Liver (tissue), 8 donors: ENCODE measurements at regions not wholly inside any gene's neighbourhood (a gene's known extent, or its start where the extent isn't known, plus 50 kb on each side); places are given as distances from the start of the nearest gene placed in this dataset.

Source experiments
- DNase-seq: peaks from one replicate; pipeline ENCODE4 v3.0.0-alpha.2; 2017; ENCODE audit warnings: low spot score
- H3K27ac ChIP-seq, 2 donors: one replicate each; pipeline ENCODE4 v1.7.0; 2013; ENCODE audit warnings: inconsistent platforms in 2 of 2, low read length in 2 of 2, control low read depth in 1 of 2, low read depth in 1 of 2, mild to moderate bottlenecking in 1 of 2
- H3K27me3 ChIP-seq, 4 donors: one replicate each; pipeline versions ENCODE4 v1.6.1 to v1.7.0; 2013; ENCODE audit warnings: low read length in 3 of 4, inconsistent platforms in 1 of 4, mild to moderate bottlenecking in 1 of 4, moderate library complexity in 1 of 4; ENCODE audit not compliant: control insufficient read depth in 4 of 4, insufficient read depth in 4 of 4
- H3K36me3 ChIP-seq, 4 donors: one replicate each; pipeline versions ENCODE4 v1.6.1 to v1.7.0; 2013; ENCODE audit warnings: low read length in 3 of 4, mild to moderate bottlenecking in 3 of 4, low read depth in 1 of 4, moderate library complexity in 1 of 4; ENCODE audit not compliant: control insufficient read depth in 4 of 4, insufficient read depth in 3 of 4
- H3K4me1 ChIP-seq, 4 donors: one replicate each; pipeline versions ENCODE4 v1.6.1 to v1.7.0; 2013; ENCODE audit warnings: low read length in 3 of 4, mild to moderate bottlenecking in 3 of 4, moderate library complexity in 1 of 4; ENCODE audit not compliant: control insufficient read depth in 4 of 4, insufficient read depth in 4 of 4
- H3K4me3 ChIP-seq, 3 donors: one replicate each; pipeline versions ENCODE4 v1.6.1 to v1.7.0; 2013; ENCODE audit warnings: low read length in 3 of 3, control low read depth in 1 of 3, low read depth in 1 of 3, mild to moderate bottlenecking in 1 of 3
- H3K9ac ChIP-seq, 2 donors: one replicate each; pipeline ENCODE4 v1.7.0; 2013; ENCODE audit warnings: low read length in 2 of 2, mild to moderate bottlenecking in 2 of 2, moderate library complexity in 2 of 2, control low read depth in 1 of 2, low read depth in 1 of 2
- H3K9me3 ChIP-seq, 4 donors: one replicate each; pipeline versions ENCODE4 v1.6.1 to v1.7.0; 2013; ENCODE audit warnings: low read length in 3 of 4; ENCODE audit not compliant: control insufficient read depth in 4 of 4
- EGR1 ChIP-seq, 2 donors: IDR thresholded peaks; 2 replicates each; pipeline ENCODE4 v1.6.1; 2016 to 2018; ENCODE audit warnings: antibody characterized with exemption in 2 of 2, low read depth in 2 of 2
- FOXA1 ChIP-seq: IDR thresholded peaks from 2 replicates; pipeline ENCODE4 v1.6.1; 2016; ENCODE audit warnings: antibody characterized with exemption
- FOXA2 ChIP-seq: IDR thresholded peaks from 2 replicates; pipeline ENCODE4 v1.6.1; 2016; ENCODE audit warnings: antibody characterized with exemption
- HNF4A ChIP-seq, 2 donors: conservative IDR thresholded peaks; 2 replicates each; pipeline ENCODE4 v1.6.1; 2016; ENCODE audit warnings: antibody characterized with exemption in 2 of 2, mild to moderate bottlenecking in 2 of 2
- HNF4G ChIP-seq: IDR thresholded peaks from 2 replicates; pipeline ENCODE4 v1.6.1; 2016; ENCODE audit warnings: antibody characterized with exemption
- JUND ChIP-seq, 2 donors: IDR thresholded peaks; 2 replicates each; pipeline ENCODE4 v1.6.1; 2016; ENCODE audit warnings: antibody characterized with exemption in 2 of 2
- RAD21 ChIP-seq, 2 donors: IDR thresholded peaks; 2 replicates each; pipeline ENCODE4 v1.6.1; 2016; ENCODE audit warnings: antibody characterized with exemption in 2 of 2, mild to moderate bottlenecking in 2 of 2
- RXRA ChIP-seq, 2 donors: IDR thresholded peaks; 2 replicates each; pipeline ENCODE4 v1.6.1; 2017 to 2018; ENCODE audit warnings: antibody characterized with exemption in 2 of 2, mild to moderate bottlenecking in 1 of 2
- SP1 ChIP-seq: IDR thresholded peaks from 2 replicates; pipeline ENCODE4 v1.6.1; 2018; ENCODE audit warnings: antibody characterized with exemption, mild to moderate bottlenecking
- TAF1 ChIP-seq: conservative IDR thresholded peaks from 2 replicates; pipeline ENCODE4 v1.6.1; 2016; ENCODE audit warnings: antibody characterized with exemption, mild to moderate bottlenecking
- WGBS: extraction: QIAGEN DNeasy Blood & Tissue Kit; methylation state at CpG from one replicate; pipeline ENCODE4 v1.1.7; 2013; 5-methylcytosine and 5-hydroxymethylcytosine counted together
- TF ChIP-seq, protein P1 (sequence below): IDR thresholded peaks from 2 replicates; pipeline ENCODE4 v1.6.1; 2016; ENCODE audit warnings: antibody characterized with exemption, mild to moderate bottlenecking
- TF ChIP-seq, protein P2 (sequence below): IDR thresholded peaks from 2 replicates; pipeline ENCODE4 v1.6.1; 2016; ENCODE audit warnings: antibody characterized with exemption
- TF ChIP-seq, protein P3 (sequence below): IDR thresholded peaks from 2 replicates; pipeline ENCODE4 v1.6.1; 2016; ENCODE audit warnings: antibody characterized with exemption
- TF ChIP-seq, protein P4 (sequence below): IDR thresholded peaks from 2 replicates; pipeline ENCODE4 v1.6.1; 2016; ENCODE audit warnings: antibody characterized with exemption
- TF ChIP-seq, protein P5 (sequence below): fragments of 150-350 bp; IDR thresholded peaks from 2 replicates; pipeline ENCODE4 v1.5.1; 2017; ENCODE audit warnings: improper control_type of control experiment, low read depth, low read length; ENCODE audit not compliant: missing input control
- donor health status: healthy.
- donor health status: healthy.
- donor health status: healthy.
- donor health status: healthy.
- donor health status: healthy.

DNA sequence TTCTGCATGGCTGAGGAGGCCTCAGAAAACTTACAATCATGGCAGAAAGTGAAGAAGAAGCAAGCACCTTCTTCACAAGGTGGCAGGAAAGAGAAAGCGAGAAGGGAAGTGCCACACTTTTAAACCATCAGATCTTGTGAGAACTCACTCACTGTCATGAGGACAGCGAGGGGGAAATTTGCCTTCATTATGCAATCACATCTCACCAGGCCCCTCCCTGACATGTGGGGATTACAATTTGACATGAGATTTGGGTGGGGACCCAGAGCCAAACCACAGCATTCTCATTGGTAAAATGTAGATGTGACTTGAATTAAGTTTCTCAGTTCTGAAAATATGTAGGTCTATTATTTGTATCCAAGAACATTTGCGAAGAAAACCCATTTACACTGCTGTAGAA lies 854.8 kb downstream of the EPHA4 start:
- H3K27me3 ChIP-seq, result no peaks in the 10 kb centered on the region
- 80% methylated on average over 3 of the region's 3 CpGs for WGBS
- H3K4me3 ChIP-seq, result no peak overlapping the region
- TF ChIP-seq, protein P1, sequence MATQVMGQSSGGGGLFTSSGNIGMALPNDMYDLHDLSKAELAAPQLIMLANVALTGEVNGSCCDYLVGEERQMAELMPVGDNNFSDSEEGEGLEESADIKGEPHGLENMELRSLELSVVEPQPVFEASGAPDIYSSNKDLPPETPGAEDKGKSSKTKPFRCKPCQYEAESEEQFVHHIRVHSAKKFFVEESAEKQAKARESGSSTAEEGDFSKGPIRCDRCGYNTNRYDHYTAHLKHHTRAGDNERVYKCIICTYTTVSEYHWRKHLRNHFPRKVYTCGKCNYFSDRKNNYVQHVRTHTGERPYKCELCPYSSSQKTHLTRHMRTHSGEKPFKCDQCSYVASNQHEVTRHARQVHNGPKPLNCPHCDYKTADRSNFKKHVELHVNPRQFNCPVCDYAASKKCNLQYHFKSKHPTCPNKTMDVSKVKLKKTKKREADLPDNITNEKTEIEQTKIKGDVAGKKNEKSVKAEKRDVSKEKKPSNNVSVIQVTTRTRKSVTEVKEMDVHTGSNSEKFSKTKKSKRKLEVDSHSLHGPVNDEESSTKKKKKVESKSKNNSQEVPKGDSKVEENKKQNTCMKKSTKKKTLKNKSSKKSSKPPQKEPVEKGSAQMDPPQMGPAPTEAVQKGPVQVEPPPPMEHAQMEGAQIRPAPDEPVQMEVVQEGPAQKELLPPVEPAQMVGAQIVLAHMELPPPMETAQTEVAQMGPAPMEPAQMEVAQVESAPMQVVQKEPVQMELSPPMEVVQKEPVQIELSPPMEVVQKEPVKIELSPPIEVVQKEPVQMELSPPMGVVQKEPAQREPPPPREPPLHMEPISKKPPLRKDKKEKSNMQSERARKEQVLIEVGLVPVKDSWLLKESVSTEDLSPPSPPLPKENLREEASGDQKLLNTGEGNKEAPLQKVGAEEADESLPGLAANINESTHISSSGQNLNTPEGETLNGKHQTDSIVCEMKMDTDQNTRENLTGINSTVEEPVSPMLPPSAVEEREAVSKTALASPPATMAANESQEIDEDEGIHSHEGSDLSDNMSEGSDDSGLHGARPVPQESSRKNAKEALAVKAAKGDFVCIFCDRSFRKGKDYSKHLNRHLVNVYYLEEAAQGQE, result no peak
- TF ChIP-seq, protein P2, sequence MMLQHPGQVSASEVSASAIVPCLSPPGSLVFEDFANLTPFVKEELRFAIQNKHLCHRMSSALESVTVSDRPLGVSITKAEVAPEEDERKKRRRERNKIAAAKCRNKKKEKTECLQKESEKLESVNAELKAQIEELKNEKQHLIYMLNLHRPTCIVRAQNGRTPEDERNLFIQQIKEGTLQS, result no peak
- TF ChIP-seq, protein P3, sequence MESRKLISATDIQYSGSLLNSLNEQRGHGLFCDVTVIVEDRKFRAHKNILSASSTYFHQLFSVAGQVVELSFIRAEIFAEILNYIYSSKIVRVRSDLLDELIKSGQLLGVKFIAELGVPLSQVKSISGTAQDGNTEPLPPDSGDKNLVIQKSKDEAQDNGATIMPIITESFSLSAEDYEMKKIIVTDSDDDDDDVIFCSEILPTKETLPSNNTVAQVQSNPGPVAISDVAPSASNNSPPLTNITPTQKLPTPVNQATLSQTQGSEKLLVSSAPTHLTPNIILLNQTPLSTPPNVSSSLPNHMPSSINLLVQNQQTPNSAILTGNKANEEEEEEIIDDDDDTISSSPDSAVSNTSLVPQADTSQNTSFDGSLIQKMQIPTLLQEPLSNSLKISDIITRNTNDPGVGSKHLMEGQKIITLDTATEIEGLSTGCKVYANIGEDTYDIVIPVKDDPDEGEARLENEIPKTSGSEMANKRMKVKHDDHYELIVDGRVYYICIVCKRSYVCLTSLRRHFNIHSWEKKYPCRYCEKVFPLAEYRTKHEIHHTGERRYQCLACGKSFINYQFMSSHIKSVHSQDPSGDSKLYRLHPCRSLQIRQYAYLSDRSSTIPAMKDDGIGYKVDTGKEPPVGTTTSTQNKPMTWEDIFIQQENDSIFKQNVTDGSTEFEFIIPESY, result no peak
- TF ChIP-seq RXRA (IDR thresholded peaks at IDR 0.05), result no peak
- TF ChIP-seq FOXA2, result no peak
- TF ChIP-seq, protein P4, sequence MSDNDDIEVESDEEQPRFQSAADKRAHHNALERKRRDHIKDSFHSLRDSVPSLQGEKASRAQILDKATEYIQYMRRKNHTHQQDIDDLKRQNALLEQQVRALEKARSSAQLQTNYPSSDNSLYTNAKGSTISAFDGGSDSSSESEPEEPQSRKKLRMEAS, result no peak
- TF ChIP-seq HNF4G, result no peak
- TF ChIP-seq FOXA1, result no peak
- TF ChIP-seq TAF1, result no peak
- TF ChIP-seq HNF4A (conservative IDR thresholded peaks at IDR 0.05), result no peak
- H3K9me3 ChIP-seq, result no peaks in the 10 kb centered on the region
- no peaks in the 10 kb centered on the region for H3K36me3 ChIP-seq
- no peak for DNase-seq
- no peak overlapping the region for H3K9ac ChIP-seq
- H3K27ac ChIP-seq, result no peak overlapping the region
- no peaks in the 10 kb centered on the region for H3K4me1 ChIP-seq

DNA sequence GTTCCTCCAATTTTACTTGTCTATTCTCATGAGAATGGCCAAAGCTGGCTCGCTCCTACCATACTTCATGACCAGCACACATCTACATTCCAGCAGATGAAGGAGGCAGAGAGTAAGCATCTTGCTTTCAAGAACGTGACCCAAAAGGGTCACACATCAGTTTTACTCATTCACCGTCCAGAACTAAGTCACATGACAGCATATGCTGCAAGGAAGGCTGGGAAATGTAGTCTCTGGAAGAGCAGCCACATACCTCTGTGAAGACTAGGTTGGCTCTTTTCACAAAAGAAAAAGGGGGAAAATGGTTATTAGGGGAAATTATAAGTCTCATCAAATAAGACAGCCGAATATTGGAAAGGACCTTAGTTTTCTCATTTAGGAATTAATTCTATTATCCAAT lies 835.3 kb downstream of the EPHA4 start:
- Histone ChIP-seq H3K27ac (no peak overlapping the region), H3K4me1 (no peaks in the 10 kb centered on the region), H3K27me3 (peaks cover 0 to 3% (median 1%) of the 10 kb centered on the region in 4 donors), H3K9ac (no peak overlapping the region), H3K36me3 (no peaks in the 10 kb centered on the region), H3K4me3 (no peak overlapping the region), H3K9me3 (peaks cover 0 to 5% (median 0%) of the 10 kb centered on the region in 4 donors)
- no peak for DNase-seq
- WGBS, result 44% methylated on average over 4 of the region's 4 CpGs
- TF ChIP-seq RAD21 (IDR thresholded peaks at IDR 0.05) (no peak), SP1 (no peak), TAF1 (no peak), EGR1 (IDR thresholded peaks at IDR 0.05; ENCODE audit: low read depth in 2 of 2) (no peak), JUND (IDR thresholded peaks at IDR 0.05) (no peak)
- TF ChIP-seq, protein P5, sequence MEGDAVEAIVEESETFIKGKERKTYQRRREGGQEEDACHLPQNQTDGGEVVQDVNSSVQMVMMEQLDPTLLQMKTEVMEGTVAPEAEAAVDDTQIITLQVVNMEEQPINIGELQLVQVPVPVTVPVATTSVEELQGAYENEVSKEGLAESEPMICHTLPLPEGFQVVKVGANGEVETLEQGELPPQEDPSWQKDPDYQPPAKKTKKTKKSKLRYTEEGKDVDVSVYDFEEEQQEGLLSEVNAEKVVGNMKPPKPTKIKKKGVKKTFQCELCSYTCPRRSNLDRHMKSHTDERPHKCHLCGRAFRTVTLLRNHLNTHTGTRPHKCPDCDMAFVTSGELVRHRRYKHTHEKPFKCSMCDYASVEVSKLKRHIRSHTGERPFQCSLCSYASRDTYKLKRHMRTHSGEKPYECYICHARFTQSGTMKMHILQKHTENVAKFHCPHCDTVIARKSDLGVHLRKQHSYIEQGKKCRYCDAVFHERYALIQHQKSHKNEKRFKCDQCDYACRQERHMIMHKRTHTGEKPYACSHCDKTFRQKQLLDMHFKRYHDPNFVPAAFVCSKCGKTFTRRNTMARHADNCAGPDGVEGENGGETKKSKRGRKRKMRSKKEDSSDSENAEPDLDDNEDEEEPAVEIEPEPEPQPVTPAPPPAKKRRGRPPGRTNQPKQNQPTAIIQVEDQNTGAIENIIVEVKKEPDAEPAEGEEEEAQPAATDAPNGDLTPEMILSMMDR, result no peak
